Gastrocnemius medialis (tissue), 4 donors: ENCODE measurements at regions not wholly inside any gene's neighbourhood (a gene's known extent, or its start where the extent isn't known, plus 50 kb on each side); places are given as distances from the start of the nearest gene placed in this dataset.

ENCODE experiments used
- POLR2A ChIP-seq, 2 donors: fragments of 450-650 bp; IDR thresholded peaks; one replicate each; pipeline ENCODE4 v1.6.1; 2017; ENCODE audit warnings: antibody characterized with exemption in 2 of 2, mild to moderate bottlenecking in 2 of 2, moderate library complexity in 2 of 2
- TF ChIP-seq, protein P1 (sequence below), 5 experiments: fragments of 450-650 bp in 3 of 5; fragments of 200-600 bp in 2 of 5; sonication (generic) in 2 of 5; IDR thresholded peaks in 4 of 5; conservative IDR thresholded peaks in 1 of 5; 1 replicate in 4 of 5; 2 replicates in 1 of 5; pipeline ENCODE4 v1.5.1; 2016 to 2019; ENCODE audit warnings: antibody characterized with exemption in 5 of 5, mild to moderate bottlenecking in 3 of 5, moderate library complexity in 3 of 5

DNA sequence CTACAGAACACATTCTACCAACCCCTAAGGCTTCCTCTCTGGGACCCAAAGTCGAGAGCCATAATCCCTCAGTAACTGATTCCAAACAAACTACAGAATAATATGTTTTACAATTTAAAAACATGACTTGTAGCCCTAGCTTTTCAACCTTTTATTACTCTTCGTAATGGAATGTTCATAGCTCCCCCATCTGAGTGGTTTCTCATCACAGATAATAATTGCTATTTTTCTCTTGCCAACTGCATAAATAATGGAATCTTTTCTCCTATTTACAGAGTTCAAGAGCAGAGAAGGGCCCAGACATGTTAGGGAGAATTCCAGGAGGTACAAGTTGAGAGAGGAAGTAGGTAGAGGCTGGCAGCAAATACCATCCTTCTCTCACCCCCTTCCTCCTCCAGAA, 59.9 kb upstream of the CERS6 start:
- TF ChIP-seq POLR2A (IDR thresholded peaks at IDR 0.05), result no peak
- TF ChIP-seq, protein P1, sequence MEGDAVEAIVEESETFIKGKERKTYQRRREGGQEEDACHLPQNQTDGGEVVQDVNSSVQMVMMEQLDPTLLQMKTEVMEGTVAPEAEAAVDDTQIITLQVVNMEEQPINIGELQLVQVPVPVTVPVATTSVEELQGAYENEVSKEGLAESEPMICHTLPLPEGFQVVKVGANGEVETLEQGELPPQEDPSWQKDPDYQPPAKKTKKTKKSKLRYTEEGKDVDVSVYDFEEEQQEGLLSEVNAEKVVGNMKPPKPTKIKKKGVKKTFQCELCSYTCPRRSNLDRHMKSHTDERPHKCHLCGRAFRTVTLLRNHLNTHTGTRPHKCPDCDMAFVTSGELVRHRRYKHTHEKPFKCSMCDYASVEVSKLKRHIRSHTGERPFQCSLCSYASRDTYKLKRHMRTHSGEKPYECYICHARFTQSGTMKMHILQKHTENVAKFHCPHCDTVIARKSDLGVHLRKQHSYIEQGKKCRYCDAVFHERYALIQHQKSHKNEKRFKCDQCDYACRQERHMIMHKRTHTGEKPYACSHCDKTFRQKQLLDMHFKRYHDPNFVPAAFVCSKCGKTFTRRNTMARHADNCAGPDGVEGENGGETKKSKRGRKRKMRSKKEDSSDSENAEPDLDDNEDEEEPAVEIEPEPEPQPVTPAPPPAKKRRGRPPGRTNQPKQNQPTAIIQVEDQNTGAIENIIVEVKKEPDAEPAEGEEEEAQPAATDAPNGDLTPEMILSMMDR (IDR thresholded peaks at IDR 0.05 in 4 of 5, conservative IDR thresholded peaks at IDR 0.05 in 1 of 5), result no peak
